HEK293T (cell line): ENCODE measurements at regions not wholly inside any gene's neighbourhood (a gene's known extent, or its start where the extent isn't known, plus 50 kb on each side); places are given as distances from the start of the nearest gene placed in this dataset.

Experiments
- CTCF ChIA-PET: fragments of 350-600 bp; formaldehyde crosslinking; extraction: SDS; loops from one replicate; lab custom pipeline; 2021; ENCODE audit warnings: antibody characterized with exemption, inconsistent platforms; lab: Yijun Ruan, JAX
- POLR2A ChIA-PET: fragments of 350-600 bp; formaldehyde crosslinking; extraction: SDS; loops from one replicate; lab custom pipeline; 2020; ENCODE audit warnings: antibody characterized with exemption, inconsistent platforms; lab: Yijun Ruan, JAX
- DNase-seq: peaks from one replicate; pipeline ENCODE4 v3.0.0; 2012; ENCODE audit warnings: mixed read lengths; ENCODE audit errors: extremely low spot score
- ARNT ChIP-seq: fragments of 450-650 bp; IDR thresholded peaks from 2 replicates; pipeline ENCODE4 v1.6.1; 2017; ENCODE audit warnings: mild to moderate bottlenecking
- BHLHE40 ChIP-seq: fragments of 450-650 bp; IDR thresholded peaks from 2 replicates; pipeline ENCODE4 v1.6.1; 2016; ENCODE audit warnings: mild to moderate bottlenecking, moderate library complexity, borderline replicate concordance
- CTBP1 ChIP-seq: fragments of 450-650 bp; IDR thresholded peaks from 2 replicates; pipeline ENCODE4 v1.6.1; 2016; ENCODE audit warnings: borderline replicate concordance
- ELF4 ChIP-seq: fragments of 450-650 bp; IDR thresholded peaks from 2 replicates; pipeline ENCODE4 v1.6.1; 2017; ENCODE audit warnings: antibody characterized with exemption
- FOXA1 ChIP-seq: fragments of 450-650 bp; IDR thresholded peaks from 2 replicates; pipeline ENCODE4 v1.6.1; 2016; ENCODE audit warnings: mild to moderate bottlenecking
- FOXK2 ChIP-seq: fragments of 450-650 bp; IDR thresholded peaks from 2 replicates; pipeline ENCODE4 v1.6.1; 2016; ENCODE audit warnings: mild to moderate bottlenecking
- FOXM1 ChIP-seq: fragments of 450-650 bp; IDR thresholded peaks from 2 replicates; pipeline ENCODE4 v1.6.1; 2017; ENCODE audit warnings: mild to moderate bottlenecking, borderline replicate concordance
- HDGF ChIP-seq: fragments of 450-650 bp; IDR thresholded peaks from 2 replicates; pipeline ENCODE4 v1.6.1; 2017; ENCODE audit warnings: antibody characterized with exemption, borderline replicate concordance
- L3MBTL2 ChIP-seq: fragments of 450-650 bp; conservative IDR thresholded peaks from 2 replicates; pipeline ENCODE4 v1.6.1; 2016; ENCODE audit warnings: mild to moderate bottlenecking
- LEF1 ChIP-seq: fragments of 450-650 bp; IDR thresholded peaks from 2 replicates; pipeline ENCODE4 v1.6.1; 2017; ENCODE audit warnings: mild to moderate bottlenecking, borderline replicate concordance
- NFRKB ChIP-seq: fragments of 450-650 bp; IDR thresholded peaks from 2 replicates; pipeline ENCODE4 v1.6.1; 2016; ENCODE audit warnings: mild to moderate bottlenecking, moderate library complexity
- PKNOX1 ChIP-seq: fragments of 450-650 bp; IDR thresholded peaks from 2 replicates; pipeline ENCODE4 v1.6.1; 2016
- SP1 ChIP-seq: fragments of 450-650 bp; IDR thresholded peaks from 2 replicates; pipeline ENCODE4 v1.6.1; 2017
- SUZ12 ChIP-seq: fragments of 450-650 bp; IDR thresholded peaks from 2 replicates; pipeline ENCODE4 v1.6.1; 2016; ENCODE audit warnings: mild to moderate bottlenecking
- TARDBP ChIP-seq: fragments of 450-650 bp; IDR thresholded peaks from 2 replicates; pipeline ENCODE4 v1.6.1; 2016
- ZNF384 ChIP-seq: fragments of 450-650 bp; IDR thresholded peaks from 2 replicates; pipeline ENCODE4 v1.6.1; 2016

DNA sequence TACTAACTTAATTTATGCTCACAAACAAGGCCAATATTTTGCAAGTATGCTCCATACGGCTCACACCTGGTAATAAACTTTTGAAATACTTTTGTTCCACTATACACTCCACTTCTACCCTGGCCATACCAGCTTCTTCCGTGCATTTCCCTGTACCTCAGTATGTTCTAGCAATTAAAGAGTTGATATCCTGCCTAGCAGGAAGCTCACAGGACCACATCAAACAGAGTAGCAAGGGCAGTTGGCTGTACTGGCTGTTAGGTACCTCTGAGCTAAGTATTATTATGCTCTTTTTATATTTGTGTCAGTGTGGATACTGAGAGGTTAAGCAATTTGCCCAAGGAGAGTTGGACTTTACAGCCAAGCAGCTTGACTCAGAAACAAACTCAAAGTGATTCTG lies 257.7 kb downstream of the SLITRK6 start:
- POLR2A ChIA-PET = no interaction called here
- no peak for DNase-seq
- TF ChIP-seq NFRKB = no peak
- no peak for TF ChIP-seq HDGF
- TF ChIP-seq FOXM1 = no peak
- no peak for TF ChIP-seq CTBP1
- no peak for TF ChIP-seq FOXK2
- no peak for TF ChIP-seq L3MBTL2
- no peak for TF ChIP-seq SUZ12
- no peak for TF ChIP-seq ZNF384
- no peak for TF ChIP-seq PKNOX1
- no peak for TF ChIP-seq LEF1
- no peak for TF ChIP-seq BHLHE40
- no peak for TF ChIP-seq FOXA1
- TF ChIP-seq ELF4 = no peak
- TF ChIP-seq ARNT = no peak
- TF ChIP-seq SP1 = no peak
- no peak for TF ChIP-seq TARDBP
- CTCF ChIA-PET = no interaction called here

DNA sequence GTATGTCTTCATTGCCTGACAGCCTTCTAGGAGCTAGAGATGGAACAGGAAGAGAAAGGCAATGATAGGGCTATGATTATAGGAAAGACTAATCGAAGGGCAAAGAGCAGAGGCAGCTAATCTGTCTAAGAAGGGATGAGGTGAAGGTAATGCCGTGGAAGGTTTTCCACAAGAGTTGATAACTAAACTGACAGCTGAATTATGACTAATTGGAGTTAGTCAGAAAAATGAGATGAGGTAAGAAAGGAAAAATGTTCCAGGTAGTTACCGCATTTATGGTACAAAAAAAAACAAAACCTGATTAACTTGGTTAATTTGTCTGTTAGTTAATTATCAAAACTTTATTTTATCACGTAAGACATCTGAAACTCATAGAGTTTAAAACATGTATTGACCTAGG lies 260.3 kb downstream of the SLITRK6 start:
- ChIA-PET CTCF (no interaction called here), POLR2A (no interaction called here)
- no peak for DNase-seq
- TF ChIP-seq NFRKB = no peak

DNA sequence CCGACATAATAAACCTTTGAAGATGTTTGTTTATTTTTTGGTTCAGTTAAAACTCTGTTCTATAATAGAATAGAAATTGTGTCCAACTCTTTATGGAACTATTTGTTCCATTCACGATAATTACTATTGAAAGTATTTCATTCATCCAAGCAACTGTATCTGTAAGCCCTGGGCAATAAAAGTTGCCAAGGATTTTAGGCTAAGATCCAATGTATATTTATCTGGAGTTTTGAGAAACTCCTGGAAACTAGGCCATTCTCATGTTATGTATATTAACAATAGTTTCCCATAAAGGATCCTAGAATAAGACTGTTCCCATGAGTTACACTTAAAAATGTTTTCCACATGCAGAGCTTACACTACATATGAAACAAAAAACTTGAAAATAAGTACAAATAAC lies 261.6 kb downstream of the SLITRK6 start:
- POLR2A ChIA-PET = no interaction called here
- DNase-seq = no peak
- TF ChIP-seq CTBP1 = no peak
- TF ChIP-seq BHLHE40 = no peak
- TF ChIP-seq ARNT = no peak
- no peak for TF ChIP-seq HDGF
- no peak for TF ChIP-seq L3MBTL2
- CTCF ChIA-PET = no interaction called here

DNA sequence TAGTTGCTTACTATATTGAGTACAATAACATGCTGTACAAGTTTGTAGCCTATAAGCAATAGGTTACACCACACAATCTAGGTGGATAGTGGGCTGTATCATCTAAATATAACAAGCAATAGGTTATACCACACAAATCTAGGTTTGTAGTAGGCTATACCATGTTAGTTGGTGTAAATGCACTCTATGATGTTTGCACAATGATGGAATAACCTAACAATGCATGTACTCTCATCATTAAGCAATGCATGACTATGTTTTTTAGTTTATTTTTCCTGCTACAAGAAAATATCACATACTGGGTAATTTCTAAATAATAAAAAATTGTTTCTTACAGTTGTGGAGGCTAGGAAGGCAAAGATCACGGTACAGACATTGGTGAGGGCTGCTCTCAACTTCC lies 262.5 kb downstream of the SLITRK6 start:
- POLR2A ChIA-PET = no interaction called here
- DNase-seq = no peak
- TF ChIP-seq ZNF384 (no peak), NFRKB (no peak), ARNT (no peak), HDGF (no peak), PKNOX1 (no peak), SP1 (no peak), FOXA1 (no peak), ELF4 (no peak), FOXK2 (no peak), FOXM1 (no peak), TARDBP (no peak), BHLHE40 (no peak), CTBP1 (no peak), LEF1 (no peak), SUZ12 (no peak), L3MBTL2 (no peak)
- CTCF ChIA-PET = no interaction called here

- TF ChIP-seq FOXM1 = no peak
- ChIA-PET CTCF (no interaction called here), POLR2A (no interaction called here)
- no peak for DNase-seq
These were observed 263.7 kb downstream of the SLITRK6 start for GRCh38 chr13:85535316-85536084.

DNA sequence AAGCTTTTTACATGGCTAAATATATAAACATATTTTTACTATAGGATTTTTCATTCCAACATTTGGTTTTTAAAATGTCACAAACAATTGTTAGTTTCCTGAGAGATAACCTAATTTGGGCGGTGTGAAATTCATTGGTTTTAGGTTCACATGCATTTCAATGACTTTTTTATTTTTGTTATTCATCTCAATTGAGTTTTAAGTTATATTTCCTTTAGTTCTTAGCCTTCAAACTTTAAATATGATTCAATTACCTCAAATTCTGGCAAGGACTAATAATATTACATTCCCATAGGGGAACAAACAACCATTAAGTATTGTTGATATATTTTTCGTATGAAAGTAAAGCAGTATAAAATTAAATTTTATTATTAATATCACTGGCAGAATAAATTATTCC lies 265.3 kb downstream of the SLITRK6 start:
- ChIA-PET CTCF (no interaction called here), POLR2A (no interaction called here)
- DNase-seq = no peak
- TF ChIP-seq NFRKB (no peak), ELF4 (no peak), CTBP1 (no peak), HDGF (no peak), ZNF384 (no peak), FOXM1 (no peak), SUZ12 (no peak), PKNOX1 (no peak), ARNT (no peak), SP1 (no peak), FOXK2 (no peak), TARDBP (no peak), BHLHE40 (no peak), LEF1 (no peak), L3MBTL2 (no peak), FOXA1 (no peak)

DNA sequence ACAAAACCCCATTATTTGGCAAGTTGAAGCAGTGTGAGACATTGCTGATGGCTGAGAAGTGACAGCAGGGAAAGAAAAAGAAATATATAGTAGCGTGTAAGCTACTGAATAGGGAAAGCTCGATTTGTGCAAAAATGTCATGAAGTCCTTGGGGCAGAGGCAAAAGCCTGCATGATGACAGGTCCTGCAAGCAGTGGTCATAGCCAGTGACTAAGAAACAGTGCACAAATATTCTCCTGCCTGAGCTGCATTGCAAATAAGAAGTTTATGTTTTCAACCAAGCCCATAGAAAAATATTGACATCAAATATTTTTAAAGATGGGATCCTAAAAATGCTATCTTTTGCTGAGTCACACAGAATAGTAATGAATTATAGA lies 270.0 kb downstream of the SLITRK6 start:
- TF ChIP-seq NFRKB = no peak
- no peak for TF ChIP-seq L3MBTL2
- TF ChIP-seq FOXM1 = no peak
- TF ChIP-seq SP1 = no peak
- no peak for TF ChIP-seq LEF1
- TF ChIP-seq FOXA1 = no peak
- no peak for TF ChIP-seq TARDBP
- no peak for TF ChIP-seq ELF4
- TF ChIP-seq HDGF = no peak
- no peak for TF ChIP-seq CTBP1
- no peak for TF ChIP-seq PKNOX1
- no peak for TF ChIP-seq FOXK2
- TF ChIP-seq ZNF384 = no peak
- no peak for TF ChIP-seq BHLHE40
- DNase-seq = no peak
- ChIA-PET POLR2A (no interaction called here), CTCF (no interaction called here)
